IPS DF 19.7 (cell line): ENCODE measurements at regions not wholly inside any gene's neighbourhood (a gene's known extent, or its start where the extent isn't known, plus 50 kb on each side); places are given as distances from the start of the nearest gene placed in this dataset.
"Not testable (repeated sequence)": the region's sequence is repeated elsewhere in the genome, so short reads cannot be mapped to it uniquely, and the experiment has no call there.

Experiments used
- DNase-seq: peaks from one replicate; pipeline ENCODE4 v3.0.0-alpha.2; 2013; ENCODE audit warnings: low read depth, low spot score

GRCh38 chr6:81969011-81969410 lies 216.5 kb upstream of the TENT5A start:
- no peak for DNase-seq

- no peak for DNase-seq
Measured at GRCh38 chr6:81966968-81967367, 214.5 kb upstream of the TENT5A start.

GRCh38 chr6:81962198-81962597 lies 209.7 kb upstream of the TENT5A start:
- no peak for DNase-seq

- DNase-seq: no peak
Measured at GRCh38 chr6:81950877-81951276, 198.4 kb upstream of the TENT5A start.

GRCh38 chr6:81948861-81949260 lies 196.4 kb upstream of the TENT5A start:
- DNase-seq: no peak

- DNase-seq: not testable (repeated sequence)
Measured at GRCh38 chr6:81948196-81948595, 195.7 kb upstream of the TENT5A start.

- DNase-seq: no peak
Measured at GRCh38 chr6:81944661-81945060, 192.2 kb upstream of the TENT5A start.

GRCh38 chr6:81942842-81943241 lies 190.4 kb upstream of the TENT5A start:
- DNase-seq: not testable (repeated sequence)

- DNase-seq: no peak
Measured at GRCh38 chr6:81942067-81942370, 189.5 kb upstream of the TENT5A start.

- no peak for DNase-seq
Measured at GRCh38 chr6:81940451-81940985, 188.0 kb upstream of the TENT5A start.

- no peak for DNase-seq
Measured at GRCh38 chr6:81939766-81940165, 187.3 kb upstream of the TENT5A start.

GRCh38 chr6:81938991-81939732 lies 186.7 kb upstream of the TENT5A start:
- no peak for DNase-seq

GRCh38 chr6:81938014-81938856 lies 185.8 kb upstream of the TENT5A start:
- no peak for DNase-seq

- DNase-seq: no peak
Measured at GRCh38 chr6:81937296-81937937, 184.9 kb upstream of the TENT5A start.

GRCh38 chr6:81934936-81935335 lies 182.5 kb upstream of the TENT5A start:
- no peak for DNase-seq

GRCh38 chr6:81933608-81934051 lies 181.1 kb upstream of the TENT5A start:
- no peak for DNase-seq

GRCh38 chr6:81933089-81933488 lies 180.6 kb upstream of the TENT5A start:
- no peak for DNase-seq

- not testable (repeated sequence) for DNase-seq
Measured at GRCh38 chr6:81932448-81932847, 180.0 kb upstream of the TENT5A start.

GRCh38 chr6:81929828-81930227 lies 177.3 kb upstream of the TENT5A start:
- no peak for DNase-seq

GRCh38 chr6:81925201-81925600 lies 172.7 kb upstream of the TENT5A start:
- no peak for DNase-seq

- DNase-seq: no peak
Measured at GRCh38 chr6:81909981-81910900, 157.8 kb upstream of the TENT5A start.
